ENCODE measurements at regions not wholly inside any gene's neighbourhood (a gene's known extent, or its start where the extent isn't known, plus 50 kb on each side); places are given as distances from the start of the nearest gene placed in this dataset.

DNA sequence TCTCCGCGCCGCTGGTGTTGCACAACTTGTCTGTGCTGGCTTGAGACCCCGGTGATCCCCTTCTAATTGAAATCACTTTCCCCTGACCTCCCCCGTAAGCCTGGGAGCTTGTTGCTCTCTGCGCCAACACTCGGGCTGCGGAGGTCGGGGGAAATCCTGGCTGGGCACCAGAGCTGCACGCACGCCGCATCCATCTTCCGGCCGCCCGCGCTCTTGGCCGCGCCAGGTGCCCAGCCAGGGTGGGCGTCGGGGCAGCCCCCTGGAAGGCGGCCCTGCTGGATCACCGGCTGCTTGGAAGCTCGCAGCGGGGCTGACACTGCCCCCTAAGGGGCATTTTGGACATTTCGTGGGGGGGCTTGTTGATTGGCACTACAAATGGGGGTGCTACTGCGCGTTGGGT, 280.3 kb upstream of the SKOR2 start:
- no peaks in the 10 kb centered on the region for H3K36me3 ChIP-seq (ENCODE audit: control insufficient read depth, insufficient read depth, low read length, severe bottlenecking)
- H3K4me3 ChIP-seq (ENCODE audit: low read length): no peak overlapping the region
- H3K4me1 ChIP-seq (ENCODE audit: control insufficient read depth, insufficient read depth, low read length): no peaks in the 10 kb centered on the region
- H3K9ac ChIP-seq (ENCODE audit: low read length): no peak overlapping the region
- DNase-seq (ENCODE audit: low read depth): no peak
- no peaks in the 10 kb centered on the region for H3K9me3 ChIP-seq (ENCODE audit: control insufficient read depth, low read length)
- H3K27me3 ChIP-seq (replicated peaks; ENCODE audit: control insufficient read depth, insufficient read depth, low read length): peaks cover 21% of the 10 kb centered on the region

DNA sequence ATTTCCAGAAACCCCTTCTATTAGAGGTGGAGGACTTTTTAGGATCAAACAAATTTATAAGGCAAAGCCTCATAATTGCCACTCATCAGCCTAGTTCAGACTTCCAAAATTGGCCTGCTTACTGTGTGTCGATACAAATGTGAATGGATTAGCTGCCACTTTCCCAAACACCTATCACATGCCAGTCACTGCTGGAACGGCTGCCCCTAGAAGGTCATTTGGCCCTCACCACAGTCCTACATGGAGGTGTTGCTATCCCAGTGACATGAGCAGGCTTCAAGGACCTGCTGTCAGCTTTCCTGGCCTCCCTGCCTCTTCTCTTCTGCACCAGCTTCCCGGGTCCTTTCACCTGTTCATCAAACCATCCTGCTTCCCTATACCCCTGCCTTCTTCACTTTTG, 279.2 kb upstream of the SKOR2 start:
- peaks cover 21% of the 10 kb centered on the region for H3K27me3 ChIP-seq (replicated peaks; ENCODE audit: control insufficient read depth, insufficient read depth, low read length)
- no peak for DNase-seq (ENCODE audit: low read depth)
- H3K36me3 ChIP-seq (ENCODE audit: control insufficient read depth, insufficient read depth, low read length, severe bottlenecking): no peaks in the 10 kb centered on the region
- H3K9ac ChIP-seq (ENCODE audit: low read length): no peak overlapping the region
- no peaks in the 10 kb centered on the region for H3K9me3 ChIP-seq (ENCODE audit: control insufficient read depth, low read length)
- no peaks in the 10 kb centered on the region for H3K4me1 ChIP-seq (ENCODE audit: control insufficient read depth, insufficient read depth, low read length)
- H3K4me3 ChIP-seq (ENCODE audit: low read length): no peak overlapping the region

DNA sequence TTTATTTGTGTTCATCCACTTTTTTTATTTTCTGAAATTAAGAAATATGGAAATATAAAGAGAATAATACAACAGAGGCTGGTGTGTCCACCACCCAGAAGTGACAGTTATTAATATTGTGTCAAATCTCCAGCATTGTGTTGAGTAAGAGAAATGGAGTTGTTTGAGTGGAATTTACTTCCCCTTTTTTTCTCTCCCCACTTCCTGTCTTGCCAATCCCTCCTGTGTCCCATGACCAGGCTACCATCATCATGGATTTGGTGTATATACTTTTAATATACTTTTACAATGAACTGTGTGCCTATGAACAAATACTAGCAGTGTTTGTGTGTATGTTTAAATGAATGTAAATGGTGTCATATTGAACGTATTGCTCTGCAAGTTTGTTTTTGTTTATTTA, 276.9 kb upstream of the SKOR2 start:
- no peaks in the 10 kb centered on the region for H3K36me3 ChIP-seq (ENCODE audit: control insufficient read depth, insufficient read depth, low read length, severe bottlenecking)
- H3K9ac ChIP-seq (ENCODE audit: low read length): no peak overlapping the region
- H3K27me3 ChIP-seq (replicated peaks; ENCODE audit: control insufficient read depth, insufficient read depth, low read length): peaks cover 17% of the 10 kb centered on the region
- no peak for DNase-seq (ENCODE audit: low read depth)
- no peaks in the 10 kb centered on the region for H3K9me3 ChIP-seq (ENCODE audit: control insufficient read depth, low read length)
- H3K4me1 ChIP-seq (ENCODE audit: control insufficient read depth, insufficient read depth, low read length): no peaks in the 10 kb centered on the region
- no peak overlapping the region for H3K4me3 ChIP-seq (ENCODE audit: low read length)

DNA sequence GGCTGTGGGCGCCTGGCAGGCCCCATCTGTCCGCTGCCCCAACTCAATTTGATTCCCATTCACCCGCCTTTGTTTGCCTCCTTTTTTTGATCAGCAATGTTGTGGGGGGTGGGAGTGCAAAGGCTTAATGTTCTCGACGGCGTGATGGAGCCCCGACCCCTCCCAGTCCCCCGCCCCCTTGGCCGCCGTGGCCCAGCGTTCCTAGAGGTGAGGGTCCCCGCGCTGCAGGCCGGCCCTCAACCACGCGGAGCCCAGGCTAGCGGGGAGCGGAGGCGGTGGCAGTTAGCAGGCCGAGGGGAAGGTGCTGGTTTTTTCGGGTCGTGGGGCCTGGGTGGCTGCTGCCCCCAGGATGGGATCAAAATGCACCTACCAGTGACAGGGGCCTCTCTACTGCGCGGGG, 274.7 kb upstream of the SKOR2 start:
- Histone ChIP-seq H3K27me3 (replicated peaks; ENCODE audit: control insufficient read depth, insufficient read depth, low read length) (peaks cover 13% of the 10 kb centered on the region), H3K9me3 (ENCODE audit: control insufficient read depth, low read length) (no peaks in the 10 kb centered on the region), H3K4me3 (ENCODE audit: low read length) (no peak overlapping the region), H3K9ac (ENCODE audit: low read length) (no peak overlapping the region), H3K4me1 (ENCODE audit: control insufficient read depth, insufficient read depth, low read length) (no peaks in the 10 kb centered on the region), H3K36me3 (ENCODE audit: control insufficient read depth, insufficient read depth, low read length, severe bottlenecking) (no peaks in the 10 kb centered on the region)
- DNase-seq (ENCODE audit: low read depth): no peak

DNA sequence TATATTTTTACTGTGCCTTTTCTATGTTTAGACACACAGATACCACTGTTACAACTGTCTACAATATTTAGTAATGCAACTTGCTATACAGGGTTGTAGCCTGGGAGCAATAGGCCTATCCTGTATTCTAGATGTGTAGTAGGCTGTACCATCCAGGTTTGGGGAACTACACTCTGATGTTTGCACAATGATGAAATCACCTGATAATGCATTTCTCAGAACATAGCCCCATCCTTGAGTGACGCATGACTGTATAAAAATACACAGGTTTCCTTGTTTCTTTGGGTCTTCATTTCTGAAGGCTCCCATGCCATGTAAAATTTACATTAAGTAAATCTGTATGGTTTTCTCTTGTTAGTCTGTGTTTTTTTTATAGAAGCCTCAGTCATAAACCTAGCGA, 270.9 kb upstream of the SKOR2 start:
- no peak for DNase-seq (ENCODE audit: low read depth)
- Histone ChIP-seq H3K4me1 (ENCODE audit: control insufficient read depth, insufficient read depth, low read length) (no peaks in the 10 kb centered on the region), H3K4me3 (ENCODE audit: low read length) (no peak overlapping the region), H3K36me3 (ENCODE audit: control insufficient read depth, insufficient read depth, low read length, severe bottlenecking) (no peaks in the 10 kb centered on the region), H3K9ac (ENCODE audit: low read length) (no peak overlapping the region), H3K9me3 (ENCODE audit: control insufficient read depth, low read length) (no peaks in the 10 kb centered on the region), H3K27me3 (replicated peaks; ENCODE audit: control insufficient read depth, insufficient read depth, low read length) (peaks cover 3% of the 10 kb centered on the region)

DNA sequence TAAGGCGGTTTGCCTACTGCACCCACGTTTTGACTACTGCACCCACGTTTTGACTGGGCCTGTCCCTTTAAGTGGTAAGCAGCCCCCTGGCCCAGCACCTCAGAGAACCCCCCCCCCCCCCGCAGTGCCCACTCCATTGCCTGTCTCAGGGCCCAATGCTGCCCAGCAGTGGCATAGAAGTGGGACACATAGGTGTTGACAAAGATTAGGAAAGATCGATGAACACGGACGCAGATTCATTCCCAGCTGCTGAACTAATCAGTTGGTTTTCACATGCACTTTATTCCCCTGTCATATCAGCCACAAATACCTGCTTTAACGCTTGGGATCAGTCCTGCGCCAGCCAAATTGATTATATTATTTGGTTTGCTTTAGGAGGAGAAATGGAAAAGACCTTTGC, 268.8 kb upstream of the SKOR2 start:
- no peaks in the 10 kb centered on the region for H3K36me3 ChIP-seq (ENCODE audit: control insufficient read depth, insufficient read depth, low read length, severe bottlenecking)
- no peaks in the 10 kb centered on the region for H3K4me1 ChIP-seq (ENCODE audit: control insufficient read depth, insufficient read depth, low read length)
- H3K4me3 ChIP-seq (ENCODE audit: low read length): no peak overlapping the region
- DNase-seq (ENCODE audit: low read depth): no peak
- H3K9ac ChIP-seq (ENCODE audit: low read length): no peak overlapping the region
- no peaks in the 10 kb centered on the region for H3K9me3 ChIP-seq (ENCODE audit: control insufficient read depth, low read length)
- no peaks in the 10 kb centered on the region for H3K27me3 ChIP-seq (replicated peaks; ENCODE audit: control insufficient read depth, insufficient read depth, low read length)

DNA sequence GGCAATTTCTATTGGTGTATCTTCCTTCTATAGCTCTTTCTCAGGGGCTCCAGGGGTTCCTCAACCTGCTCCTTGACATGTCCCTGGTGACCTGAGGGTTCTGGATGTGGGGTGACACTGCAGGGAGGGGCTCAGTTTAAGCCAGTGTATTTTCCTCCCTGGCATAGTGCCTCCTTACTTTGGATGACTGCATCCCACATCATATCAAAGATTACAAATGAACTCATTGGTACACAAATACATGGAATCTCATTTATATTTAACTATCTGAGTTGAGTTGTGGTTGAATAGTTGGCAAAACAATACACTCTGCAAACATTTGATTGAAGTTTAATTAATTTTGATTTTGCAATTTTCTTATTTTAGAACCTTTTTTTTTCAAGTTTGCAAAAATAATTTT, 268.2 kb upstream of the SKOR2 start:
- Histone ChIP-seq H3K36me3 (ENCODE audit: control insufficient read depth, insufficient read depth, low read length, severe bottlenecking) (no peaks in the 10 kb centered on the region), H3K27me3 (replicated peaks; ENCODE audit: control insufficient read depth, insufficient read depth, low read length) (no peaks in the 10 kb centered on the region), H3K4me3 (ENCODE audit: low read length) (no peak overlapping the region), H3K9me3 (ENCODE audit: control insufficient read depth, low read length) (no peaks in the 10 kb centered on the region), H3K9ac (ENCODE audit: low read length) (no peak overlapping the region), H3K4me1 (ENCODE audit: control insufficient read depth, insufficient read depth, low read length) (no peaks in the 10 kb centered on the region)
- DNase-seq (ENCODE audit: low read depth): no peak

DNA sequence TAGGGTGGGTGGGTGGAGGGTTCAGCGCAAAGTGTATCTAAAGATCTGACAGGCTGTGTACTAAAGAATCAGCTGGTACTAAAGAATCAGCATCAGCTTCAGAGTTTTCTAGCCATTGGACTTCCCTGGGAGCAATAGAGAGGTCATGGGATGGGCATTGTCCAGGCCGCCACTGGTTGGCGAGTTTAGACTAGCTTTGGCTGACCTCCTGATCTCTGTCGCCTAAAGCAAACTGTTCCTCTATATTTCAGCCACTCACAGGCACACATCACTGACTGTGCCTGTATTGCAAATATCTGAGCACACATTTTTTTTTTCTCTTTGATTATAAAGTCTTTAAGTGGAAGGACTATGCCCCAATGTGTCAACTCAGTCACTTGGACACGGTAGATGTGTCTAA, 267.8 kb upstream of the SKOR2 start:
- no peaks in the 10 kb centered on the region for H3K27me3 ChIP-seq (replicated peaks; ENCODE audit: control insufficient read depth, insufficient read depth, low read length)
- no peak for DNase-seq (ENCODE audit: low read depth)
- no peaks in the 10 kb centered on the region for H3K9me3 ChIP-seq (ENCODE audit: control insufficient read depth, low read length)
- no peak overlapping the region for H3K9ac ChIP-seq (ENCODE audit: low read length)
- no peaks in the 10 kb centered on the region for H3K4me1 ChIP-seq (ENCODE audit: control insufficient read depth, insufficient read depth, low read length)
- no peak overlapping the region for H3K4me3 ChIP-seq (ENCODE audit: low read length)
- H3K36me3 ChIP-seq (ENCODE audit: control insufficient read depth, insufficient read depth, low read length, severe bottlenecking): no peaks in the 10 kb centered on the region

DNA sequence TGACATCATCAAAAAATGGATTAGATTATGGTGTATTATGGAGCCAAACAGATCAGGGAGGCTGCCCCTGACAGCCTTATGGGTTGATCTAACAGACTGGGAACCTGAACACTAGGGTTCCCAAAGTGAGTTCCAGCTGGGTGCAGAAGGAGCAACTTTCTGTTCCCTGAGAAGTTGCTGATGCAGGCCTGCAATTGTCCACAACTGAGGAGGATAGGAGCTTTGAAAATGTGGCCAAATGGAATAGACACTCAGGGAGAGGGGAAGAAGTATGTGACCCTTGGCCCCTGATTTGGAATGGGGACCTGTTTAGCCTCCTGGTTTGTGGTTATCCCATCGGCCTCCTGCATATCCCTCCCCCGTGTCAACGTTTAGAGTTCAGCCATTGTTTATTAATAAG, 262.2 kb upstream of the SKOR2 start:
- DNase-seq (ENCODE audit: low read depth): no peak
- H3K4me1 ChIP-seq (ENCODE audit: control insufficient read depth, insufficient read depth, low read length): no peaks in the 10 kb centered on the region
- no peak overlapping the region for H3K9ac ChIP-seq (ENCODE audit: low read length)
- no peaks in the 10 kb centered on the region for H3K36me3 ChIP-seq (ENCODE audit: control insufficient read depth, insufficient read depth, low read length, severe bottlenecking)
- no peak overlapping the region for H3K4me3 ChIP-seq (ENCODE audit: low read length)
- H3K9me3 ChIP-seq (ENCODE audit: control insufficient read depth, low read length): no peaks in the 10 kb centered on the region
- H3K27me3 ChIP-seq (replicated peaks; ENCODE audit: control insufficient read depth, insufficient read depth, low read length): no peaks in the 10 kb centered on the region

DNA sequence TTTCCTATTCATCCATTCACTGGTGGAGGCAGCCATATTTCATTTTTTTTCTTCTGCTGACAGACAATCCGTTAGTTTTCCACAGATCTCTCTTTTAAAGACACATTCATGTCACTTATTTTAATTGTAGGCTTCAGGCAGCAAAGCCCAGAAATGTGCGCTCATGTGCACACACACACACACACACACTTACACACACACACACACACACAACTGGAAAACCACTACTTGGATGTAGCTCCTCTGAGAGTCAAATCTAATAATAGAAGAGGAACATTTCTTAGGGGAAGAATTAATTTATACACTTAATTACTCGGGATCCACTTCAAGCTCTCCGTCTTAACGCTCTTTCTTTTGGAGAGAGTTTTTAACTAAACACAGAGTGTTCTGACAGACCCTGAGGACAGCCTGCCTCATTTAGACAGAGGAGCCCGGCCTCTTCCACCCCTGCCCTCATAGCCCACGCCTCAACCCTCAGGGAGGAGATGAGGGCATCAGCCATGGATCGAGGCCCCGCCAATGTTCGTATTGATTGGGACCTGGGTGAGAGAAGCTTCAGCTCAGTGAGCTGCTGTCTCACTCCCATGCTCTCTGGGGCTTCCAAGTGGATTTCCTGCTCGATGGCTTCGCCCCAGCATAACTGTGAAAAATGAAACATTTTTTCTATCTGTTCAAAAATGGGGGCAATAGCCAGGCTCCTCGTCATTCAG, 261.4 kb upstream of the SKOR2 start:
- Histone ChIP-seq H3K9me3 (ENCODE audit: control insufficient read depth, low read length) (no peaks in the 10 kb centered on the region), H3K36me3 (ENCODE audit: control insufficient read depth, insufficient read depth, low read length, severe bottlenecking) (no peaks in the 10 kb centered on the region), H3K4me3 (ENCODE audit: low read length) (no peak overlapping the region), H3K9ac (ENCODE audit: low read length) (no peak overlapping the region), H3K27me3 (replicated peaks; ENCODE audit: control insufficient read depth, insufficient read depth, low read length) (no peaks in the 10 kb centered on the region), H3K4me1 (ENCODE audit: control insufficient read depth, insufficient read depth, low read length) (no peaks in the 10 kb centered on the region)
- DNase-seq (ENCODE audit: low read depth): no peak

DNA sequence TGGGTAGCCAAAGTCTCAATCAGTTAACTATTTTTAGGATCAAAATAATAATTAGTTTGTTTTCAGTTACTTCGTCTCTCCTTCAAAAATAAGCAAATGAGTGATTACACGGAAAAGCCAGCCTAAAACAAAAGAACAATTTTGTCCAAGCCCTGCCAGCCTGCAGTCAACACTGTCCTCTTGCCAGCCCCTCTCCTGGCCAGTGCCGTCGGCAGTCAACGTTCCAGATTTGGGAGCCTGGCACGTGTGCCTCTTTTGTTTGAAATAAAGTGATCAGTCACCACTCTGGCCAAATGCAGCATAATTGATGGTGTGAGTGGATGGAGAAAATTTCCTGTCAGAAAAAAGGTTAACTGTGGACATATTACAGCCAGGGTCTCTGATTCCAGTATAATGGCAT, 260.6 kb upstream of the SKOR2 start:
- DNase-seq (ENCODE audit: low read depth): no peak
- Histone ChIP-seq H3K9me3 (ENCODE audit: control insufficient read depth, low read length) (no peaks in the 10 kb centered on the region), H3K4me3 (ENCODE audit: low read length) (no peak overlapping the region), H3K4me1 (ENCODE audit: control insufficient read depth, insufficient read depth, low read length) (no peaks in the 10 kb centered on the region), H3K27me3 (replicated peaks; ENCODE audit: control insufficient read depth, insufficient read depth, low read length) (no peaks in the 10 kb centered on the region), H3K36me3 (ENCODE audit: control insufficient read depth, insufficient read depth, low read length, severe bottlenecking) (no peaks in the 10 kb centered on the region), H3K9ac (ENCODE audit: low read length) (no peak overlapping the region)

DNA sequence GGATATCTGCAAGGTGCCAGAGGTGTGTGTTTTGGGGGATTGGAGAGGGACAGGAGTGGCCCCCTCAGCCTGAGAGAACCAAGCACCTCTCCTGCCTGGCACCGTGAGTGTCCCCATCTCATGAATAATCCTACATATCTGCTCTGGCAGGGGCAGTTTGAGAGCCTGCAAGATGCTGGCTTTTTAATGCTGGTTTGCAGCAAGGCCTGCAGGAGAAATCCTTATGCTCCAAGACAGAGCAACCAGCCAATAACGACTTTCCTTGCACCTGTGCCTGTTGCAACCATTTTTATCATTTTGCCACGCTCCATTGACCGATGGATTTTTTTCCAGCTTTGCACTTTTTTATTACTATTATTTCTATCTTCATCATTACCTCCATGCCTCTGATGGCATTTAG, 259.4 kb upstream of the SKOR2 start:
- H3K27me3 ChIP-seq (replicated peaks; ENCODE audit: control insufficient read depth, insufficient read depth, low read length): no peaks in the 10 kb centered on the region
- no peaks in the 10 kb centered on the region for H3K4me1 ChIP-seq (ENCODE audit: control insufficient read depth, insufficient read depth, low read length)
- no peaks in the 10 kb centered on the region for H3K9me3 ChIP-seq (ENCODE audit: control insufficient read depth, low read length)
- no peaks in the 10 kb centered on the region for H3K36me3 ChIP-seq (ENCODE audit: control insufficient read depth, insufficient read depth, low read length, severe bottlenecking)
- no peak overlapping the region for H3K4me3 ChIP-seq (ENCODE audit: low read length)
- no peak for DNase-seq (ENCODE audit: low read depth)
- H3K9ac ChIP-seq (ENCODE audit: low read length): no peak overlapping the region

Data from adipocyte (in vitro differentiated cells).